H1 (cell line): ENCODE measurements at regions not wholly inside any gene's neighbourhood (a gene's known extent, or its start where the extent isn't known, plus 50 kb on each side); places are given as distances from the start of the nearest gene placed in this dataset.
A peak's percentile ranks its signal among the peaks of the same experiment; 100 is the strongest.

Experiments used
- CTCF ChIA-PET: fragments of 300-600 bp; sonication (Branson Sonifier 250); formaldehyde crosslinking; loops from one replicate; lab custom pipeline; 2021; ENCODE audit not compliant: partially characterized antibody; lab: Charles Lee
- POLR2A ChIA-PET: fragments of 300-600 bp; sonication (Branson Sonifier 250); formaldehyde crosslinking; loops from one replicate; lab custom pipeline; 2021; ENCODE audit warnings: inconsistent platforms; ENCODE audit not compliant: partially characterized antibody; lab: Charles Lee
- DNase-seq, 2 experiments: peaks; one replicate each; pipeline versions ENCODE4 v3.0.0 to v3.0.0-alpha.2; 2010 to 2022; ENCODE audit warnings: low spot score in 2 of 2, low read depth in 1 of 2, mixed read lengths in 1 of 2
- FAIRE-seq: peaks from 2 replicates; lab custom pipeline; 2011; peaks lifted over from hg19 to GRCh38; lab: Jason Lieb, UNC
- H2AFZ ChIP-seq: 2 replicates; pipeline ENCODE4 v1.8.1; 2012; ENCODE audit warnings: low read length, inconsistent platforms
- H2AK5ac ChIP-seq: 2 replicates; pipeline ENCODE4 v1.6.1; 2013; ENCODE audit warnings: low read depth, low read length
- H2BK120ac ChIP-seq: replicated peaks from 2 replicates; pipeline ENCODE3; 2013; ENCODE audit warnings: low read depth, low read length, inconsistent platforms
- H2BK12ac ChIP-seq: 2 replicates; pipeline ENCODE4 v1.6.1; 2013; ENCODE audit warnings: low read depth, low read length
- H2BK15ac ChIP-seq: 2 replicates; pipeline ENCODE4 v1.6.1; 2013; ENCODE audit warnings: low read length
- H2BK20ac ChIP-seq: 2 replicates; pipeline ENCODE4 v1.6.1; 2013; ENCODE audit warnings: low read length
- H2BK5ac ChIP-seq: 2 replicates; pipeline ENCODE4 v1.6.1; 2013; ENCODE audit warnings: low read depth, low read length
- H3K14ac ChIP-seq: 2 replicates; pipeline ENCODE4 v1.6.1; 2013; ENCODE audit warnings: inconsistent platforms; ENCODE audit not compliant: insufficient read length
- H3K18ac ChIP-seq: 2 replicates; pipeline ENCODE4 v1.6.1; 2013; ENCODE audit warnings: low read length; ENCODE audit errors: extremely low read depth
- H3K23ac ChIP-seq: 2 replicates; pipeline ENCODE4 v1.6.1; 2013; ENCODE audit warnings: inconsistent platforms; ENCODE audit not compliant: insufficient read length
- H3K23me2 ChIP-seq: 2 replicates; pipeline ENCODE4 v1.6.1; 2013; ENCODE audit warnings: low read depth, low read length
- H3K27ac ChIP-seq: 2 replicates; pipeline ENCODE4 v1.6.1; 2011; ENCODE audit warnings: low read depth, low read length, inconsistent platforms
- H3K27me3 ChIP-seq, 4 experiments: replicated peaks in 1 of 4; 1 replicate in 1 of 4; 2 replicates in 3 of 4; pipeline versions ENCODE4 v1.6.1 to v1.8.1; 2011 to 2013; ENCODE audit warnings: low read length in 3 of 4, mild to moderate bottlenecking in 3 of 4, inconsistent platforms in 2 of 4, mixed read lengths in 2 of 4, moderate library complexity in 1 of 4; ENCODE audit not compliant: control insufficient read depth in 3 of 4, insufficient read depth in 3 of 4; ENCODE audit errors: extremely low read depth in 1 of 4
- H3K36me3 ChIP-seq, 4 experiments: 2 replicates each; pipeline versions ENCODE4 v1.6.1 to v1.8.1; 2011 to 2013; ENCODE audit warnings: mild to moderate bottlenecking in 4 of 4, low read length in 3 of 4, moderate library complexity in 2 of 4, control low read depth in 1 of 4, inconsistent platforms in 1 of 4; ENCODE audit not compliant: insufficient read depth in 4 of 4, control insufficient read depth in 2 of 4
- H3K4ac ChIP-seq: replicated peaks from 2 replicates; pipeline ENCODE3; 2013; ENCODE audit warnings: low read length, low read depth, mixed read lengths, inconsistent platforms; ENCODE audit not compliant: insufficient read length
- H3K4me1 ChIP-seq, 4 experiments: replicated peaks in 1 of 4; 1 replicate in 1 of 4; 2 replicates in 3 of 4; pipeline versions ENCODE4 v1.6.1 to v1.8.1; 2011 to 2013; ENCODE audit warnings: low read length in 3 of 4, inconsistent platforms in 2 of 4, mixed read lengths in 1 of 4; ENCODE audit not compliant: insufficient read depth in 4 of 4, control insufficient read depth in 3 of 4
- H3K4me2 ChIP-seq, 2 experiments: 2 replicates each; pipeline versions ENCODE4 v1.6.1 to v1.8.1; 2011 to 2013; ENCODE audit warnings: low read depth in 2 of 2, low read length in 2 of 2, control low read depth in 1 of 2, inconsistent platforms in 1 of 2, mild to moderate bottlenecking in 1 of 2; ENCODE audit not compliant: insufficient read depth in 1 of 2
- H3K4me3 ChIP-seq, 4 experiments: fragments of 200-600, 300-600 bp in 1 of 4; sonication (generic), shearing (Covaris generic), sonication (Bioruptor Twin) in 1 of 4; 2 replicates each; pipeline versions ENCODE4 v1.5.1 to v1.8.1; 2011 to 2016; ENCODE audit warnings: low read length in 4 of 4, low read depth in 3 of 4, control low read depth in 2 of 4, inconsistent platforms in 2 of 4, mild to moderate bottlenecking in 2 of 4, mixed read lengths in 1 of 4, moderate library complexity in 1 of 4; ENCODE audit not compliant: insufficient read depth in 2 of 4; ENCODE audit errors: extremely low read depth in 1 of 4
- H3K56ac ChIP-seq: replicated peaks from 2 replicates; pipeline ENCODE3; 2013; ENCODE audit warnings: low read depth, mild to moderate bottlenecking, mixed read lengths, low read length, inconsistent platforms; ENCODE audit not compliant: insufficient read length
- H3K79me1 ChIP-seq: 2 replicates; pipeline ENCODE4 v1.6.1; 2013; ENCODE audit warnings: low read depth, low read length, control low read depth
- H3K79me2 ChIP-seq, 2 experiments: 2 replicates each; pipeline versions ENCODE4 v1.6.1 to v1.8.1; 2012 to 2013; ENCODE audit warnings: low read length in 2 of 2, mild to moderate bottlenecking in 2 of 2, inconsistent platforms in 1 of 2; ENCODE audit not compliant: insufficient read depth in 2 of 2, control insufficient read depth in 1 of 2
- H3K9ac ChIP-seq, 4 experiments: replicated peaks in 1 of 4; 1 replicate in 1 of 4; 2 replicates in 3 of 4; pipeline versions ENCODE4 v1.6.1 to v1.8.1; 2011 to 2013; ENCODE audit warnings: low read depth in 3 of 4, low read length in 3 of 4, control low read depth in 2 of 4, mild to moderate bottlenecking in 2 of 4, moderate library complexity in 2 of 4, inconsistent platforms in 1 of 4; ENCODE audit errors: extremely low read depth in 1 of 4
- H3K9me3 ChIP-seq, 2 experiments: 2 replicates each; pipeline versions ENCODE4 v1.6.1 to v1.8.1; 2012 to 2013; ENCODE audit warnings: mild to moderate bottlenecking in 2 of 2, moderate library complexity in 2 of 2, control low read depth in 1 of 2, inconsistent platforms in 1 of 2, low read depth in 1 of 2, low read length in 1 of 2, mixed read lengths in 1 of 2; ENCODE audit not compliant: insufficient read depth in 2 of 2
- H4K20me1 ChIP-seq, 2 experiments: replicated peaks in 1 of 2; 2 replicates each; pipeline versions ENCODE3 to v1.8.1; 2011 to 2013; ENCODE audit warnings: inconsistent platforms in 2 of 2, low read length in 2 of 2, mild to moderate bottlenecking in 1 of 2; ENCODE audit not compliant: insufficient read depth in 2 of 2, control insufficient read depth in 1 of 2
- H4K5ac ChIP-seq: 2 replicates; pipeline ENCODE4 v1.6.1; 2013; ENCODE audit warnings: low read length, low read depth, mixed read lengths, inconsistent platforms; ENCODE audit not compliant: insufficient read length
- H4K8ac ChIP-seq: 2 replicates; pipeline ENCODE4 v1.8.0; 2013; ENCODE audit warnings: mild to moderate bottlenecking, moderate library complexity, low read length, inconsistent platforms; ENCODE audit not compliant: insufficient read depth; ENCODE audit errors: extremely low read depth
- H4K91ac ChIP-seq: replicated peaks from 2 replicates; pipeline ENCODE3; 2013; ENCODE audit warnings: low read length, mixed read lengths, inconsistent platforms; ENCODE audit not compliant: insufficient read length
- WGBS, 2 experiments: shearing (Covaris generic) in 1 of 2; methylation state at CpG; one replicate each; pipeline versions ENCODE4 v1.1.6 to v1.1.7; 2013 to 2015; ENCODE audit warnings: low lambda C conversion rate in 2 of 2, mixed read lengths in 2 of 2, inconsistent platforms in 1 of 2, low coverage in 1 of 2, missing lambda C conversion rate in 1 of 2; ENCODE audit not compliant: insufficient replicate concordance in 2 of 2, insufficient coverage in 1 of 2, insufficient read length in 1 of 2; ENCODE audit errors: extremely low coverage in 1 of 2, missing lambda C conversion rate in 1 of 2; 5-methylcytosine and 5-hydroxymethylcytosine counted together

DNA sequence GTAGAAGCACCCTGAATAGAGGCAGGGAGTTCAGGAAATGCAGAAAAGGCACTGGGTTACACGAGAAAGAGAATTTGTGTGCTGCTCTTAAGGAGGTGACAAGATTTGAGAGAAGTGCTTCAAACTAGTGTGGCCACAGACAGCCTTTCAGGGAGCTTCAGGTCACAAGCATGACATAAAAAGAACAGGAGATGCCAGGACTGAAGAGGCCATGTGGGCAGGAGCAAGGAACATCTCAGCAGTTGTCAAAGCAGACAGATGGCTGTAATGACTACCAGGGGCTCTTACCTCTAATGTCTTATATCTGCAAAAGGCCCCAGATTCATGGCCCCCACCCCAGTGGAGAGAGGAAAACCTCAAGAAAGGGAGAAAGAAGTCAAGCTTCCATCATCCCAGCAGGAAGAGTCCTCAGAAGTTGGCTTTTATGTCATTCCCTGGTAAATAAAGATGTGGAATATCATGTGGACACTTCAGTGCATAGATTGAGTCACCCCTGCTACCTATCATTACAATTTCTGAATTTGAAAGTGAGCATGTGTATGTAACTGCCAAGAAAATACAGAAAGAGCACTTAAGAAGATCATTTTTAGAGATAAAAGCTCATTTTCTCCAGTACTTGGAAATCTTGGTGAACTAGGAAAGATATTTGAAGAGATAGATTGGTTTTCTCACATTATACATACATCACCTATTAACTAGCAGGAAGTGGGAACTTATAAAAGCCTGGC lies 214.4 kb upstream of the RORB start:
- H3K79me1 ChIP-seq: no peaks in the 10 kb centered on the region
- no peak overlapping the region for H2BK12ac ChIP-seq
- H2BK120ac ChIP-seq: no peak overlapping the region
- H2BK20ac ChIP-seq: no peak overlapping the region
- WGBS, 2 experiments: 0% methylated on average over 1 of the region's 1 CpG; no CpG with 5 or more reads in 1 of the 2 experiments
- no peak overlapping the region for H3K27ac ChIP-seq
- H2AFZ ChIP-seq: 0 out of 2 replicates have a peak overlapping the region, but pooled peaks have one; percentile 0
- H3K4me1 ChIP-seq: peaks cover 0 to 2% (median 0%) of the 10 kb centered on the region in 4 experiments; a peak in 1 of 7 replicates
- no peak for FAIRE-seq
- H4K91ac ChIP-seq: no peak overlapping the region
- H3K18ac ChIP-seq: no peak overlapping the region
- no peak overlapping the region for H3K9ac ChIP-seq
- no peak overlapping the region for H4K5ac ChIP-seq
- DNase-seq: no peak
- no peak overlapping the region for H3K4me3 ChIP-seq
- no peaks in the 10 kb centered on the region for H3K79me2 ChIP-seq
- no peak overlapping the region for H3K14ac ChIP-seq
- CTCF ChIA-PET: interaction anchor here (0.6 to 1.7 kb wide), 3 partner anchors 11 to 1215 kb away, joined by 3 to 6 read pairs (median 3); no protein-coding TSS in a partner anchor
- H3K56ac ChIP-seq: no peak overlapping the region
- no peak overlapping the region for H3K23ac ChIP-seq
- peaks cover 0 to 1% (median 0%) of the 10 kb centered on the region in 4 experiments; a peak in 1 of 7 replicates for H3K27me3 ChIP-seq
- no peak overlapping the region for H2BK15ac ChIP-seq
- no peak overlapping the region for H3K4me2 ChIP-seq
- POLR2A ChIA-PET: interaction anchor here (0.9 kb wide), 1 partner anchor 189 kb away, joined by 4 read pairs; no protein-coding TSS in a partner anchor
- H3K9me3 ChIP-seq: no peaks in the 10 kb centered on the region
- no peaks in the 10 kb centered on the region for H3K36me3 ChIP-seq
- no peak overlapping the region for H2BK5ac ChIP-seq
- no peaks in the 10 kb centered on the region for H3K23me2 ChIP-seq
- H3K4ac ChIP-seq: no peak overlapping the region
- H2AK5ac ChIP-seq: no peak overlapping the region
- H4K8ac ChIP-seq: no peak overlapping the region
- H4K20me1 ChIP-seq: no peaks in the 10 kb centered on the region
